AG09309 (cell line): ENCODE measurements at regions not wholly inside any gene's neighbourhood (a gene's known extent, or its start where the extent isn't known, plus 50 kb on each side); places are given as distances from the start of the nearest gene placed in this dataset.
A peak's percentile ranks its signal among the peaks of the same experiment; 100 is the strongest.

ENCODE experiments used
- DNase-seq: peaks from one replicate; pipeline ENCODE4 v3.0.0-alpha.2; 2010; ENCODE audit warnings: low read depth
- H3K4me3 ChIP-seq: 2 replicates; pipeline ENCODE4 v1.5.1; 2011; ENCODE audit warnings: mild to moderate bottlenecking, low read depth, low read length, moderate library complexity; ENCODE audit not compliant: control insufficient read depth
- CTCF ChIP-seq: IDR thresholded peaks from 2 replicates; pipeline ENCODE4 v1.5.1; 2011; ENCODE audit warnings: mild to moderate bottlenecking, low read depth, low read length, inconsistent platforms; ENCODE audit not compliant: insufficient read depth, control insufficient read depth; ENCODE audit errors: missing control alignments

- no peak for TF ChIP-seq CTCF
- no peak overlapping the region for H3K4me3 ChIP-seq
- DNase-seq = no peak
Observed at GRCh38 chr2:235229236-235229635, 264.6 kb upstream of the AGAP1 start.

- TF ChIP-seq CTCF = no peak
- no peak overlapping the region for H3K4me3 ChIP-seq
- DNase-seq = no peak
Observed at GRCh38 chr2:235230821-235231601, 262.8 kb upstream of the AGAP1 start.

GRCh38 chr2:235232449-235233433 is 261.1 kb upstream of the AGAP1 start:
- TF ChIP-seq CTCF = no peak
- no peak for DNase-seq

GRCh38 chr2:235234736-235235135 is 259.1 kb upstream of the AGAP1 start:
- TF ChIP-seq CTCF = no peak
- DNase-seq = no peak
- H3K4me3 ChIP-seq = no peak overlapping the region

More at GRCh38 chr2:235232449-235233433, 261.1 kb upstream of the AGAP1 start:
- H3K4me3 ChIP-seq = no peak overlapping the region

GRCh38 chr2:235235977-235236767 is 257.7 kb upstream of the AGAP1 start:
- DNase-seq = no peak
- TF ChIP-seq CTCF = no peak
- no peak overlapping the region for H3K4me3 ChIP-seq

GRCh38 chr2:235238537-235238936 is 255.3 kb upstream of the AGAP1 start:
- TF ChIP-seq CTCF = no peak
- H3K4me3 ChIP-seq = no peak overlapping the region
- peak; percentile 40 for DNase-seq
